Sigmoid colon (tissue), 4 donors: ENCODE measurements at regions not wholly inside any gene's neighbourhood (a gene's known extent, or its start where the extent isn't known, plus 50 kb on each side); places are given as distances from the start of the nearest gene placed in this dataset.

ENCODE experiments used
- CTCF ChIP-seq, 4 experiments: fragments of 450-650 bp in 3 of 4; fragments of 200-600 bp in 1 of 4; IDR thresholded peaks; one replicate each; pipeline ENCODE4 v1.5.1; 2016 to 2019; ENCODE audit warnings: antibody characterized with exemption in 4 of 4, mild to moderate bottlenecking in 3 of 4, moderate library complexity in 2 of 4
- EP300 ChIP-seq, 4 donors: sonication (generic); formaldehyde crosslinking; IDR thresholded peaks; one replicate each; pipeline ENCODE4 v1.6.1; 2017; ENCODE audit warnings: antibody characterized with exemption in 4 of 4
- POLR2A ChIP-seq, 2 donors: fragments of 450-650 bp; IDR thresholded peaks; one replicate each; pipeline ENCODE4 v1.6.1; 2016; ENCODE audit warnings: antibody characterized with exemption in 2 of 2, mild to moderate bottlenecking in 2 of 2, moderate library complexity in 2 of 2

DNA sequence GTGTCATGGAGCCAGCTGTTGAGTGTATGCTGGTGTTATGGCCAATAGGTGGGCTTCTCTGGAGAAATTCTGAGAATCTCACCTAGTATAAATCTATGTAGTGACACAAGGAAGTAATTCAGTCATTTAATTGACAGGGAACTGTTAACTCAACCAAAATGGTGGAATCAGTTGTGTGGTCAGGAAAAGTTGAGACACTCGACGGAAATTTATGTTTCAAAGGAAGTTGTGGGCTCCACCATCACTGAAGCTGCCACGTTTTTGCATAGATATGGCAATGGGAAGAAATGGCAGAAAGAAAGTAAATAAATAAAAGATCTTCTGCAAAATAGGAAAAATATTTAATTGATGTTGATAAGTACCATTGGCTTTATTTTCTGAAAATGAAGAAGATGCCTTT, 84.5 kb downstream of the ATP6V1G3 start:
- TF ChIP-seq CTCF (IDR thresholded peaks at IDR 0.05) (no peak), POLR2A (IDR thresholded peaks at IDR 0.05) (no peak), EP300 (IDR thresholded peaks at IDR 0.05) (no peak)
